GM18505 (cell line): ENCODE measurements at regions not wholly inside any gene's neighbourhood (a gene's known extent, or its start where the extent isn't known, plus 50 kb on each side); places are given as distances from the start of the nearest gene placed in this dataset.
"Not testable (repeated sequence)": the region's sequence is repeated elsewhere in the genome, so short reads cannot be mapped to it uniquely, and the experiment has no call there.

Experiments
- ATAC-seq: cut with Tn5 transposase; IDR thresholded peaks from one replicate; pipeline ENCODE4 v1.9.1; 2021; ENCODE audit not compliant: unreplicated experiment
- POLR2A ChIP-seq: IDR thresholded peaks from 4 replicates; pipeline ENCODE4 v1.6.1; 2011; ENCODE audit warnings: borderline replicate concordance; ENCODE audit not compliant: insufficient read depth, insufficient read length; ENCODE audit errors: extremely low read depth

DNA sequence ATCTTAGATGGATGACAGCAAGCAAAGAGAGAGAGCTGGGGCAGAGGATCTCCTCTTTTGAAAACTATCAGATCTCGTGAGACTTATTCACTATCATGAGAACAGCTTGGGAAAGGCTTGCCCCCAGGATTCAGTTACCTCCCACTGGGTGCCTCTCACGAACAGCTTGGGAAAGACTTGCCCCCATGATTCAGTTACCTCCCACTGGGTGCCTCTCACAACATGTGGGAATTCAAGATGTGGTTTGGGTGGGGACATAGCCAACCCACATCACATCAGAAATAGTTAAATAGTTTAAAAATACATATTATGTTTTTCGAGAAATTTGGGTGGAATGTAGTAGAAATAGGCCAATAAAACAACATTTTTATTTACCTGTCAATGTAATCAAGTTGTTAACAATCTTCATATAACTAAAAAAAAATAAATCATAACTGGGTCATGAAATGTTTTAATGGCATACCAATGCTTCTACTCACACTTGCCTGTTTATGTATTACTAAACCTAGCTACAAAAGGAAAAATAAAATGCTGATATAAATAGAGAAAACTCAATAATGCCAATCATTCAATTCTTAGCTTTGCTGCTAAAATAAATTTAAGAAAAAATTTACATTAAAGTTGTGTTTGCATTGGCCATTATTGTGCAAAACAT is 608.9 kb downstream of the SUCLG1 start:
- no peak for ATAC-seq
- no peak for TF ChIP-seq POLR2A

DNA sequence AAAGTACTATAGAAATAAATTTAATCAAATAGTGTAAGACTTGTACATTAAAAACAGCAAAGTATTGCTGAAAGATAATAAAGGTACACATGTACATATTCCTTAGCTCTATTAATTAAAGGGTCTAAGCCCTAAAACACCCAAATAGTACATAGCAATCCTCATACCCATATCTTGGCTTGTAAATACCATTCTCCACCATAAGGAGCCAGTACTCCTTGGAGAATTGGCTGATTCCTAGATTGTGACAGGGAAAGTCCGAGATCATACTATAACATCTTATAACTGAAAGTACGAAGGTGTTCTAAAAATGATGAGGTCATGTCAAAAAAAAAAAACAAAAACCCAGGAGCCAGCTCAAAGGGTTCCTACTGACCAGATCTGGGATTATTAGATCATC is 614.6 kb downstream of the SUCLG1 start:
- no peak for ATAC-seq
- TF ChIP-seq POLR2A, result no peak

DNA sequence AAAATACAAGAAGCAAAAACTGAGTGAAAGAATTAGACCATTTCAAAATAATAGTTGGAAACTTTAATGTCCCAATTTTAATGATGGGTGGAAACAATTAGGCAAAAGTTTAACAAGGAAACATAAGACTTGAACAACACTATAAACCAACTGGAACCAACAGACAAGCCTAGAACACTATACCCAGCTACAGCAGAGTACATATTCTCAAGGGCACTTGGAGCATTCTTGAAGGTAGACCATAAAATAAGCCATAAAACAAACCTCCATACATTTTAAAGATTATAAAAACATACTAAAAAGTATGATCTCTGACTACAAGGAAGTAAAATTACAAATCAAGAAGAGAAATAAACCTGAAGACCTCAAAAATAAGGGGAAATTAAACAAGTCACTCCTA is 616.7 kb downstream of the SUCLG1 start:
- ATAC-seq, result no peak
- no peak for TF ChIP-seq POLR2A

DNA sequence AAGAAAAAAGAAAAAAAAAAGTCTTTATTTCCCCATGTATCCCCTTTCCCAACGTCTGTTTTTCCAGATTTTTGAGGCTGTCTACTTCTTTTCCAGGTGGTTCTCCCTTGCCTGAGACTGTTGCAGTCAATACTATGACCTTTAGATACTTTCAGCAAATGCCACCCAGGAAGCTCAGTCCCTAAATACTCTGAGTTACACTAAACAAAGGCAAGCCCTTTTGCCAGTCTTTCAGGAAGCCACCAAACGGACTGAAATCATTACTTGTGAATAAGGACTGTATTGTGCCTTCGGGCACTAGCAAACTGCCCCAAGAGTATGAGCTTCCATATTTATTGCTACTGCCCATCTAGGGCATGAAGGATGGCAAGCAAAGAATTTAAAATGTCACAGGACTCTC is 621.3 kb downstream of the SUCLG1 start:
- no peak for ATAC-seq
- no peak for TF ChIP-seq POLR2A

DNA sequence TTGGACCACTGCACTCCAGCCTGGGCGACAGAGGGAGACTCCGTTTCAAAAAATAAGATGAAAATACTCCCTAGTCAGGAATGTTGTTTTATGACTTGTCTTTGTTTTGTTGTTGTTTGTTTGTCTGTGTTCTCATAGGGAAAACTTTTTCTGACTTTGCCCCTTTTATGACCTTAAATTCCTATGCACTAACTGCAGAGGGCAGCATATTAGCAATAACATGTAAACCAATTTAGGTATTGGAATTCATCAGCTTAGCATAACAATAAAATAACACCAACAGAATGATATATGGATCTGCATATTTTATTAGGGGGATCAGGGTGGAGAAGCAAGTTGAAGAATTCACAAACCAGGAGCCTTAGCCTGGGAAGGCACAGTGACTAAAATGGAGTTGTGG is 631.5 kb downstream of the SUCLG1 start:
- ATAC-seq, result no peak
- TF ChIP-seq POLR2A, result no peak

DNA sequence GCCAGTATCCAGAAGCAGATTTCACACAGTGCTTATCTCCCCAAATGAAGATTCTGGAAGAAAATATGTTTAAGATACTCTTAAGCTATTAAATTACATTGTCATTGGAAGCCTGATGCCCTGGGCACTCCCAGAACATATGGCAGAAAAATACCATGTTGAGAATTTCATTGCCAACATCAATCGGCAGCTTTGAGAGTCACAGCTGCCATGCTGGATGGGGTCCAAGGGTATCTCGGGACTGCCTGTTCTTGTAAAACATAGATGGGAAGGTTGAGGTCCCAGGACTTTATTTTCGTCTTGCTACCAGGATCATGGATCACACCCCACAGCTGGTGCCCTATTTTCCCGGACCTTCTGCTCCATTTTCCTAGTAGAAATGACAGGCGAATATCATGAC is 632.5 kb downstream of the SUCLG1 start:
- ATAC-seq, result no peak
- TF ChIP-seq POLR2A, result no peak

DNA sequence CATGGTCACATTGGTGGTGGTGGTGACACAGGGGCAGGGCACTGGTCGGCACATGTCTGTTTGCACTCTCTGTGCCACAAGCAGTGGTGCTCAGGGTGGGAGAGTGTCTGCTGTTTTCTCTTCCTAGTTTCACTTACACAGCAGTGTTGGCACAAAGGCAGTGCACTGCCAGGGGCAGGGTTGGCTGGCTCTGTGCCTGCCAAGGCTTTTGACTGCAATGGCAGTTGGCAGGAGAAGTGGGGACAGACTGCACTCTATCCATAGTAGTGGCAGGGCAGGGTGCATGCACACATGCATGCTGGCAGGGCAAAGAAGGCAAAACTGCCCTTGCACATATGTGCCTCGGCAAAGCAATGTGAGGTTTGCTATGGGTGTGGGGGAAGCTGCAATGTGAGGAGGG is 635.9 kb downstream of the SUCLG1 start:
- no peak for ATAC-seq

DNA sequence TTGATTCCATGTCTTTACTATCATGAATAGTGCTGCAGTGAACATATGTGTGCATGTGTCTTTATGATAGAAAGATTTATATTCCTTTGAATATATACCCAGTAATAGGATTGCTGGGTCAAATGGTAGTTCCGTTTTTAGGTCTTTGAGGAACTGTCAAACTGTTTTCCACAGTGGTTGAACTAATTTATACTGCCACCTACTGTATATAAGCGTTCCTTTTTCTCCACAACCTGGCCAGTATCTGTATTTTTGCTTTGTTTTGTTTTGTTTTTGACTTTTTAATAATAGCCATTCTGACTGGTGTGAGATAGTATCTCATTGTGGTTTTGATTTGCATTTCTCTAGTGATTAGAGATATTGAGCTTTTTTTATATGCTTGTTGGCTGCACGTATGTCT is 641.6 kb downstream of the SUCLG1 start:
- no peak for ATAC-seq
- TF ChIP-seq POLR2A, result no peak

More for the DNA sequence above, 635.9 kb downstream of the SUCLG1 start:
- TF ChIP-seq POLR2A, result no peak

DNA sequence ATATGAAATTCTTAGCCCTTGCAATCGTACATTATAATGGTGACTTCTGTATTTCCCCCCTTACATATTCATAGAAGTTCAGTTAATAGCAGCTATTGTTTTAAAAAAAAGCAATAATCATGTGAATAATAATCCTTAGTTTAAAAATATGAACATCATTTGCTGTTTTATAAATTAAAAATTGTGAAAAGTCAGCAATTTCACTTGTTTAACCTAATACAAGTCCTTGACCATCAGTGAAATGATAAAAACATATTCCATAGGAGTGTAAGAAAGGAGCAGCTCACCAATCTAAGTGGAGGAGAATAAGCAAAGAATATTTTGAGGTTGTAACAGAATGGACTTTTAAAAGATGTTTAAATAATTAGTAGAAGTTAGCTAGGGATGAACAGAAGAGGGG is 650.2 kb downstream of the SUCLG1 start:
- ATAC-seq, result no peak
- no peak for TF ChIP-seq POLR2A

DNA sequence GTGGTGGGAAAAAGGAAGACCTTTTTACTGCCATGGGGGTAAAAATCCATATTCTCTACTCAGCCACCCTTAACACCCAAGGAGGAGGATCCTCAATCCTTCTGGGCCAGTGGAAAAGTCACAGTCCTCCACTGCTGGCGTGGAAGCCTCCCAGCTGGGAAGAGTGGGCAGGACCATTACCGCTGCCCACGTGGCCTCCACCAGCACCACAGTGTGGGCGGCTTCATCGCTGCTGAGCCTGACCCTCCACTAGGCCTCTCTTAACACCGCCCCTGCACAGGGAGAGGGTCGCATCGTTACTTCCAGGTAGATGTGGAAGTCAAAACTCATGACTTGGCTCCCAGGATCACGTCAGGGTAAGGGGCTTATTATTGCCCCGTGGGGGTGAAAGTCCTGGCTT is 656.5 kb downstream of the SUCLG1 start:
- TF ChIP-seq POLR2A, result no peak
- ATAC-seq, result no peak

DNA sequence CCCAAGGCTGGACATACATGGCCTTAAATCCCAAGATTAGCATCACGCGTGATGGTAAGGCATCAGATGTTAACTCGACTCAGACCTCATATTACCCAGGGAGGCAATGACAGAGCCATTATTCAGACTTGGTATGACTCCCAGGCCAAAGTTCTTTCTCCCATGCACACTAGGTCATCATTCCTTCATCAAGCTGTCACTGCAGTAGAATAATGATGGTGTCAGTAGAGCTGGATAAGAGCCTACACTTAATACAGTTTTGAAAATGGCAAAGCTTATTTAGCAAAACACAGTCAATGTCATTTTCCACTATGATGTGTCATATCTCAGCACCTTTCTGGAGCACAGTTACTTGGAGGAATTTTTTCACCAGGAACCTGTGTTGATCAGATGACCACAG is 663.3 kb downstream of the SUCLG1 start:
- ATAC-seq, result no peak
- no peak for TF ChIP-seq POLR2A

DNA sequence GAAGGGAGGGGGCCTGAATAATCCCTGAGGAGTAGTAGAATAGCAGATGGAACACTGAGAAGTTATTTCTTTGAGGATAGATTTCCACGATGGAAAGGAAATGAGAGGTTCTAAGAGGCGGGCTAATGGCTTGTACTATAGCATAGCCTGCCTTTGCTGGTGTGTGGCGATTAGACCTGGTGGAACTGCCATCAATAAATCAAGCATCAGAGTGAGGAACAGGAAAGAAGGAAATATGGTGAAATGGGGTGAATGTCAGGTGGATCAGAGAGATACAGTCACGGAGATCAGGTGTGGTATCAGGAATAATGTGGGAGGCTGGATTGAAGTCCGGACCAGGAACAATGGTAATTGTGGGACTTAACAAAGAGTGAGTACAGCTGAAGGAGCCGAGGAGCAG is 668.6 kb downstream of the SUCLG1 start:
- ATAC-seq, result not testable (repeated sequence)

DNA sequence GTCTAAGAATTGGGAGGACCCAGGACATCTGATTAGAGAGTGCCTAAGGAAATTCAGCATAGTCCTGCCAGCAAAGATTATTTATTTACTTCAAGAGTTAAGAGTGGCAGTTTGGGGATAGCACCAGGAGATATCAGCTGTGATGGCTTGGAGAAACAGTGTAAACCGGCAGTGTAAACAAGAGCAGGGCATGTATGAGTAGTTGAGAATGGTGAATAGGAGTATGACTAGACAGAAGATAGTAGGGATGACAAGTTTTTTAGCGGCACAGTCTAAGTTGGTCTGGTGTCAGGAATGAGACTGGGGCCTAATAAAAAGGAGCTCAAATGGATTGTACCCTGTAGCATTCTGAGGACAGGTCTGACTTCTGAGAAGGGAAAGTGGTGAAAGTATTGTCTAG is 669.4 kb downstream of the SUCLG1 start:
- not testable (repeated sequence) for ATAC-seq

DNA sequence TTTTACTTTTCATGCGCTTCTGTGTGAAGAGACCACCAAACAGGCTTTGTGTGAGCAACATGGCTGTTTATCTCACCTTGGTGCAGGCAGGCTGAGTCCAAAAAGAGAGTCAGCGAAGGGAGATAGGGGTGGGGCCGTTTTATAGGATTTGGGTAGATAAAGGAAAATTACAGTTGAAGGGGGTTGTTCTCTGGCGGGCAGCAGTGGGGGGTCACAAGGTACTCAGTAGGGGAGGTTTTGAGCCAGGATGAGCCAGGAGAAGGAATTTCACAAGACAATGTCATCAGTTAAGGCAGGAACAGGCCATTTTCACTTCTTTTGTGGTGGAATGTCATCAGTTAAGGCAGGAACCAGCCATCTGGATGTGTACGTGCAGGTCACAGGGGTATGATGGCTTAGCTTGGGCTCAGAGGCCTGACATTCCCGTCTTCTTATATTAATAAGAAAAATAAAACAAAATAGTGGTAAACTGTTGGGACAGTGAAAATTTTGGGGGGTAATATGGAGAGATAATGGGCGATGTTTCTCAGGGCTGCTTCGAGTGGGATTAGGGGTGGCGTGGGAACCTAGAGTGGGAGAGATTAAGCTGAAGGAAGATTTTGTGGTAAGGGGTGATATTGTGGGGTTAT is 670.0 kb downstream of the SUCLG1 start:
- not testable (repeated sequence) for ATAC-seq

DNA sequence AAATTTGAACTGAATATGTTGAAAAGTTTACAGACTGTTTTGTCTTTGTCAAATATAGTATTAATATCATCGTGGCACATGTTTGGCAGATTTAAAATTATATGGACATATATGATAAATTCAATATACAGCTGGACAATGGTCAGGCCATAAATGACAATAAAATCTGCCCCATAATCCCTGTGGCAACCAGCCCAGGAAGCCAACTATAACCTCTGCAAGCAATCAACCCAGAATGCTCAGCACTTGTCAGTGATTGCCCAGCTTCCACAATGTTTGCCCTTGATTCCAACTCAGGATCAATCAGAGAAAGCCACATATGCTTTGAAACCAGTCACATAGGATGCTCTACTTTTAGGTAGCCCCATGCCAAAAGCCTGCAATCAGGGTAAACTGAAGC is 671.9 kb downstream of the SUCLG1 start:
- no peak for TF ChIP-seq POLR2A
- no peak for ATAC-seq

DNA sequence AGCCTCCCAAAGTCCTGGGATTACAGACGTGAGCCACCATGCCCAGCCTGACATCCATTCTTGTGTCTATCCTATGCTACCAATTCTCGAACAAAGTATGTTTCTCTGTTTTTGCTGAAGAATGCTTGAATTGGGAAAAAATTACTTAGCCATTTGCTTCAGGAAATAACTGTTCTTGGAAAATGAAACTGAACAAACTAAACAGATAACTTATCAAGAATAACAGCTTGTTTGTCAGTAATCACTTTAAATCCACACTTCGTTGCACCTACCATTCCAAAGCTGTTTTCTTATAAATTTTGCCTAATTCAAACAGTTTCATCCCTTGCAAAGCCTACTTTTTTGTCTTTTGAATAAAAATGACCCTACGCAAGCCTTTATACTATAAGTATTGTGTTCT is 672.9 kb downstream of the SUCLG1 start:
- ATAC-seq, result no peak

DNA sequence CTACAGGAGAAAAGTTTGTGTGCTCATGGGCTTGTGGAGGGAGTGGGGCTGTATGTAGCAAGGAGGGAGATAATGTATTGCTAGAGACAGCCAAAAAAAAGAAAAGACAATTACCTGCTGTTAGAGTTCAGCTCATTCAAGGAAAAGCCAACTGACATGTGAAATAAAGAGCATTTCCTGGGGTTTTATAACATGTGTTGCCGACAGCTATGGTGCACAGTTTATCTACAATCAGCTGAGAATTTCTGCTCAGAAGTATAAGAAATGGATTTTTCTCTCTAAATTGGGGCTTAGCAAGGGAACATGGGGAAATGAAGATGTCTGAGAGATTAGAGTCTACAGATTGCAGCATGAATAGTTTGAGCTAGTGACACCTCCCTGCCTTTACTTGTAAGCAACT is 674.1 kb downstream of the SUCLG1 start:
- no peak for ATAC-seq
- TF ChIP-seq POLR2A, result no peak

More for the DNA sequence above, 672.9 kb downstream of the SUCLG1 start:
- no peak for TF ChIP-seq POLR2A
